Vagina (tissue), 2 donors: ENCODE measurements at regions not wholly inside any gene's neighbourhood (a gene's known extent, or its start where the extent isn't known, plus 50 kb on each side); places are given as distances from the start of the nearest gene placed in this dataset.
"Not testable (repeated sequence)": the region's sequence is repeated elsewhere in the genome, so short reads cannot be mapped to it uniquely, and the experiment has no call there.

Source experiments
- DNase-seq, 2 donors: peaks; one replicate each; pipeline ENCODE4 v3.0.0-alpha.2; 2017; ENCODE audit errors: extremely low spot score in 2 of 2
- H3K27ac ChIP-seq: fragments of 200-600 bp; sonication (generic); one replicate; pipeline ENCODE4 v1.5.1; 2019
- H3K27me3 ChIP-seq: fragments of 200-600 bp; sonication (generic); one replicate; pipeline ENCODE4 v1.5.1; 2019
- H3K36me3 ChIP-seq, 2 donors: fragments of 200-600 bp; sonication (generic); one replicate each; pipeline ENCODE4 v1.5.1; 2017 to 2019
- H3K4me1 ChIP-seq: fragments of 200-600 bp; sonication (generic); one replicate; pipeline ENCODE4 v1.5.1; 2019
- H3K4me3 ChIP-seq, 2 donors: fragments of 200-600 bp; sonication (generic); 1 replicate in 1 of 2; 2 replicates in 1 of 2; pipeline ENCODE4 v1.5.1; 2016 to 2019
- H3K9me3 ChIP-seq: fragments of 200-600 bp; sonication (generic); one replicate; pipeline ENCODE4 v1.5.1; 2019
- CTCF ChIP-seq, 3 experiments: fragments of 450-650 bp in 2 of 3; fragments of 200-600 bp in 1 of 3; sonication (generic) in 1 of 3; IDR thresholded peaks; one replicate each; pipeline ENCODE4 v1.5.1; 2017 to 2019; ENCODE audit warnings: antibody characterized with exemption in 3 of 3, mild to moderate bottlenecking in 2 of 3, moderate library complexity in 2 of 3
- POLR2A ChIP-seq, 2 donors: fragments of 450-650 bp; IDR thresholded peaks; one replicate each; pipeline ENCODE4 v1.6.1; 2017; ENCODE audit warnings: antibody characterized with exemption in 2 of 2, mild to moderate bottlenecking in 2 of 2, moderate library complexity in 2 of 2
- POLR2AphosphoS5 ChIP-seq, 2 donors: sonication (generic); formaldehyde crosslinking; IDR thresholded peaks; one replicate each; pipeline ENCODE4 v1.9.0; 2017; ENCODE audit warnings: antibody characterized with exemption in 2 of 2, mild to moderate bottlenecking in 2 of 2, low read depth in 1 of 2; ENCODE audit not compliant: insufficient read depth in 1 of 2
- intact Hi-C: fragments of 100-400 bp; cut with DNase I; formaldehyde crosslinking; loops from one replicate; pipeline ENCODE4 v1.15.1; 2023

DNA sequence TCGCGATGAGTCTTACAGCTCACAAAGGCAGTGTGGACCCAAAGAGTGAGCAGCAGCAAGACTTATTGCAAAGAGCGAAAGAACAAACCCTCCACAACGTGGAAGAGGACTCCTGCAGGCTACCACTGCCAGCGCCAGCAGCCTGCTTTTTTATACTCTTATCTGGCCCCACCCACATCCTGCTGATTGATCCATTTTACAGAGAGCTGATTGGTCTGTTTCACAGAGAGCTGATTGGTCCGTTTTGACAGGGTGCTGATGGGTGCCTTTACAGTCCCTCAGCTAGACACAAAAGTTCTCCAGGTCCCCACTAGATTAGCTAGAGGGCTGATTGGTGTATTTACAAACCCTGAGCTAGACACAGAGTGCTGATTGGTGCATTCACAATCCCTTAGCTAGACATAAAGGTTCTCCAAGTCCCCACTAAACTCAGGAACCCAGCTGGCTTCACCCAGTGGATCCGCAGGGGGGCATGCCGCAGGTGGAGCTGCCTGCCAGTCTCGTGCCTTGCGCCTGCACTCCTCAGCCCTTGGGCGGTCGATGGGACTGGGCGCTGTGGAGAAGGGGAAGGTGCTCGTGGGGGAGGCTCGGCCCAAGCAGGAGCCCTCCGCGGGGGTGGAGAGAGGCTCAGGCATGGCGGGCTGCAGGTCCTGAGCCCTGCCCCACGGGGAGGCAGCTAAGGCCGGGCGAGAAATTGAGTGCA is 75.7 kb downstream of the QDPR start:
- H3K36me3 ChIP-seq, H3K27ac ChIP-seq, intact Hi-C loops, H3K27me3 ChIP-seq, H3K4me1 ChIP-seq, DNase-seq, H3K4me3 ChIP-seq, H3K9me3 ChIP-seq: not testable (repeated sequence)

DNA sequence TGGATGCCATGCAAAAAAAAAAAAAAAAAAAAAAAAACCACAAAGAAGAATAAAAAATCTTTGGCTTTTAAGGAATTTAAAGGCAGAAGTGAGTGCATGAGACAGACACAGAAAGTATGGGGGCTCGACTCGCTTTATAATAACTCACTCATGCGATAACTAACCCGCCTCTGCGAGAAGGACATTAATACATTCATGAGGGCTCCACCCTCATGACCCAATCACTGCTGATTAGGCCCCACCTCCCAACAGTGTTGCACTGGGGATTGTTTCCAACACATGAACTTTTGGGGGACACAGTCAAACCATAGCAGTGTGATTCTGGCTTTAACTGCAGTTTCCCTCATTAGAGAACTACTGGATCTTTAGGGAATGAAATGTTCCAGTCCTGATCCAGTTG is 78.1 kb downstream of the QDPR start:
- TF ChIP-seq POLR2AphosphoS5 (IDR thresholded peaks at IDR 0.05; ENCODE audit: insufficient read depth in 1 of 2, low read depth in 1 of 2) (no peak), POLR2A (IDR thresholded peaks at IDR 0.05) (no peak), CTCF (IDR thresholded peaks at IDR 0.05) (no peak)
- Histone ChIP-seq H3K9me3 (no peaks in the 10 kb centered on the region), H3K4me3 (no peak overlapping the region), H3K27me3 (no peaks in the 10 kb centered on the region), H3K4me1 (no peaks in the 10 kb centered on the region), H3K36me3 (no peaks in the 10 kb centered on the region), H3K27ac (no peak overlapping the region)
- intact Hi-C loops: no loop called here
- no peak for DNase-seq

GRCh38 chr4:17427991-17428390 is 83.9 kb downstream of the QDPR start:
- H3K27me3 ChIP-seq: no peaks in the 10 kb centered on the region
- DNase-seq: no peak
- H3K27ac ChIP-seq: no peak overlapping the region
- no peak overlapping the region for H3K4me3 ChIP-seq
- no peaks in the 10 kb centered on the region for H3K4me1 ChIP-seq
- TF ChIP-seq POLR2A (IDR thresholded peaks at IDR 0.05): no peak
- TF ChIP-seq CTCF (IDR thresholded peaks at IDR 0.05): no peak
- no peak for TF ChIP-seq POLR2AphosphoS5 (IDR thresholded peaks at IDR 0.05; ENCODE audit: insufficient read depth in 1 of 2, low read depth in 1 of 2)
- no peaks in the 10 kb centered on the region for H3K36me3 ChIP-seq
- intact Hi-C loops: no loop called here
- no peaks in the 10 kb centered on the region for H3K9me3 ChIP-seq

DNA sequence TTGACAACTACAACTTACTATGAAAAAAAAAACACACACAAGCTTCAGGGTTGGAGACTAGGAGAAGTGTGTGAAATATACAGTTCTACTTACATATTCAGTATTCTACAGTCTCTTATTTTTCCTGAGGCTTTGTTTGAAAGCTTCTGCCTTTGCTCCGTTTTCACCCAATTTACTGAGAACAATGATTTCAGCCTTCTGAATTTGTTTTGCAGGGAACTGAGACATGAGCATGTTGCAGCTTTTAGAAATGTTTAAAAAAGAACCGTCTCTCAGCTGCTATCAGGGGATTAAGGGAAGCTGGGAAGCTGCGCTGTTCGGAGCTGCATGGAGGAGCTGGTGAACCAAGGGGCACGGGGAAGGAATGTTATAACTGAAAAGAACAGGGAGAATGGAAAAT is 85.7 kb downstream of the QDPR start:
- no peak overlapping the region for H3K4me3 ChIP-seq
- intact Hi-C loops: no loop called here
- DNase-seq: no peak
- H3K9me3 ChIP-seq: no peaks in the 10 kb centered on the region
- H3K4me1 ChIP-seq: no peaks in the 10 kb centered on the region
- H3K36me3 ChIP-seq: no peaks in the 10 kb centered on the region
- no peaks in the 10 kb centered on the region for H3K27me3 ChIP-seq
- no peak for TF ChIP-seq POLR2A (IDR thresholded peaks at IDR 0.05)
- no peak for TF ChIP-seq CTCF (IDR thresholded peaks at IDR 0.05)
- TF ChIP-seq POLR2AphosphoS5 (IDR thresholded peaks at IDR 0.05; ENCODE audit: insufficient read depth in 1 of 2, low read depth in 1 of 2): no peak
- no peak overlapping the region for H3K27ac ChIP-seq

GRCh38 chr4:17418010-17418409 is 93.9 kb downstream of the QDPR start:
- intact Hi-C loops: no loop called here
- H3K36me3 ChIP-seq: no peaks in the 10 kb centered on the region

More at GRCh38 chr4:17418010-17418409, 93.9 kb downstream of the QDPR start:
- Histone ChIP-seq H3K9me3 (no peaks in the 10 kb centered on the region), H3K4me3 (no peak overlapping the region), H3K27ac (no peak overlapping the region), H3K27me3 (no peaks in the 10 kb centered on the region), H3K4me1 (no peaks in the 10 kb centered on the region)
- no peak for DNase-seq
- TF ChIP-seq CTCF (IDR thresholded peaks at IDR 0.05) (no peak), POLR2A (IDR thresholded peaks at IDR 0.05) (no peak), POLR2AphosphoS5 (IDR thresholded peaks at IDR 0.05; ENCODE audit: insufficient read depth in 1 of 2, low read depth in 1 of 2) (no peak)
